H1 (cell line): ENCODE measurements at regions not wholly inside any gene's neighbourhood (a gene's known extent, or its start where the extent isn't known, plus 50 kb on each side); places are given as distances from the start of the nearest gene placed in this dataset.

Source experiments
- CTCF ChIA-PET: fragments of 300-600 bp; sonication (Branson Sonifier 250); formaldehyde crosslinking; loops from one replicate; lab custom pipeline; 2021; ENCODE audit not compliant: partially characterized antibody; lab: Charles Lee
- POLR2A ChIA-PET: fragments of 300-600 bp; sonication (Branson Sonifier 250); formaldehyde crosslinking; loops from one replicate; lab custom pipeline; 2021; ENCODE audit warnings: inconsistent platforms; ENCODE audit not compliant: partially characterized antibody; lab: Charles Lee
- DNase-seq, 2 experiments: peaks; one replicate each; pipeline versions ENCODE4 v3.0.0 to v3.0.0-alpha.2; 2010 to 2022; ENCODE audit warnings: low spot score in 2 of 2, low read depth in 1 of 2, mixed read lengths in 1 of 2
- FAIRE-seq: peaks from 2 replicates; lab custom pipeline; 2011; peaks lifted over from hg19 to GRCh38; lab: Jason Lieb, UNC
- H2AFZ ChIP-seq: 2 replicates; pipeline ENCODE4 v1.8.1; 2012; ENCODE audit warnings: low read length, inconsistent platforms
- H2AK5ac ChIP-seq: 2 replicates; pipeline ENCODE4 v1.6.1; 2013; ENCODE audit warnings: low read depth, low read length
- H2BK120ac ChIP-seq: replicated peaks from 2 replicates; pipeline ENCODE3; 2013; ENCODE audit warnings: low read depth, low read length, inconsistent platforms
- H2BK12ac ChIP-seq: 2 replicates; pipeline ENCODE4 v1.6.1; 2013; ENCODE audit warnings: low read depth, low read length
- H2BK15ac ChIP-seq: 2 replicates; pipeline ENCODE4 v1.6.1; 2013; ENCODE audit warnings: low read length
- H2BK20ac ChIP-seq: 2 replicates; pipeline ENCODE4 v1.6.1; 2013; ENCODE audit warnings: low read length
- H2BK5ac ChIP-seq: 2 replicates; pipeline ENCODE4 v1.6.1; 2013; ENCODE audit warnings: low read depth, low read length
- H3K14ac ChIP-seq: 2 replicates; pipeline ENCODE4 v1.6.1; 2013; ENCODE audit warnings: inconsistent platforms; ENCODE audit not compliant: insufficient read length
- H3K18ac ChIP-seq: 2 replicates; pipeline ENCODE4 v1.6.1; 2013; ENCODE audit warnings: low read length; ENCODE audit errors: extremely low read depth
- H3K23ac ChIP-seq: 2 replicates; pipeline ENCODE4 v1.6.1; 2013; ENCODE audit warnings: inconsistent platforms; ENCODE audit not compliant: insufficient read length
- H3K23me2 ChIP-seq: 2 replicates; pipeline ENCODE4 v1.6.1; 2013; ENCODE audit warnings: low read depth, low read length
- H3K27ac ChIP-seq: 2 replicates; pipeline ENCODE4 v1.6.1; 2011; ENCODE audit warnings: low read depth, low read length, inconsistent platforms
- H3K27me3 ChIP-seq, 4 experiments: replicated peaks in 1 of 4; 1 replicate in 1 of 4; 2 replicates in 3 of 4; pipeline versions ENCODE4 v1.6.1 to v1.8.1; 2011 to 2013; ENCODE audit warnings: low read length in 3 of 4, mild to moderate bottlenecking in 3 of 4, inconsistent platforms in 2 of 4, mixed read lengths in 2 of 4, moderate library complexity in 1 of 4; ENCODE audit not compliant: control insufficient read depth in 3 of 4, insufficient read depth in 3 of 4; ENCODE audit errors: extremely low read depth in 1 of 4
- H3K36me3 ChIP-seq, 4 experiments: 2 replicates each; pipeline versions ENCODE4 v1.6.1 to v1.8.1; 2011 to 2013; ENCODE audit warnings: mild to moderate bottlenecking in 4 of 4, low read length in 3 of 4, moderate library complexity in 2 of 4, control low read depth in 1 of 4, inconsistent platforms in 1 of 4; ENCODE audit not compliant: insufficient read depth in 4 of 4, control insufficient read depth in 2 of 4
- H3K4ac ChIP-seq: replicated peaks from 2 replicates; pipeline ENCODE3; 2013; ENCODE audit warnings: low read length, low read depth, mixed read lengths, inconsistent platforms; ENCODE audit not compliant: insufficient read length
- H3K4me1 ChIP-seq, 4 experiments: replicated peaks in 1 of 4; 1 replicate in 1 of 4; 2 replicates in 3 of 4; pipeline versions ENCODE4 v1.6.1 to v1.8.1; 2011 to 2013; ENCODE audit warnings: low read length in 3 of 4, inconsistent platforms in 2 of 4, mixed read lengths in 1 of 4; ENCODE audit not compliant: insufficient read depth in 4 of 4, control insufficient read depth in 3 of 4
- H3K4me2 ChIP-seq, 2 experiments: 2 replicates each; pipeline versions ENCODE4 v1.6.1 to v1.8.1; 2011 to 2013; ENCODE audit warnings: low read depth in 2 of 2, low read length in 2 of 2, control low read depth in 1 of 2, inconsistent platforms in 1 of 2, mild to moderate bottlenecking in 1 of 2; ENCODE audit not compliant: insufficient read depth in 1 of 2
- H3K4me3 ChIP-seq, 4 experiments: fragments of 200-600, 300-600 bp in 1 of 4; sonication (generic), shearing (Covaris generic), sonication (Bioruptor Twin) in 1 of 4; 2 replicates each; pipeline versions ENCODE4 v1.5.1 to v1.8.1; 2011 to 2016; ENCODE audit warnings: low read length in 4 of 4, low read depth in 3 of 4, control low read depth in 2 of 4, inconsistent platforms in 2 of 4, mild to moderate bottlenecking in 2 of 4, mixed read lengths in 1 of 4, moderate library complexity in 1 of 4; ENCODE audit not compliant: insufficient read depth in 2 of 4; ENCODE audit errors: extremely low read depth in 1 of 4
- H3K56ac ChIP-seq: replicated peaks from 2 replicates; pipeline ENCODE3; 2013; ENCODE audit warnings: low read depth, mild to moderate bottlenecking, mixed read lengths, low read length, inconsistent platforms; ENCODE audit not compliant: insufficient read length
- H3K79me1 ChIP-seq: 2 replicates; pipeline ENCODE4 v1.6.1; 2013; ENCODE audit warnings: low read depth, low read length, control low read depth
- H3K79me2 ChIP-seq, 2 experiments: 2 replicates each; pipeline versions ENCODE4 v1.6.1 to v1.8.1; 2012 to 2013; ENCODE audit warnings: low read length in 2 of 2, mild to moderate bottlenecking in 2 of 2, inconsistent platforms in 1 of 2; ENCODE audit not compliant: insufficient read depth in 2 of 2, control insufficient read depth in 1 of 2
- H3K9ac ChIP-seq, 4 experiments: replicated peaks in 1 of 4; 1 replicate in 1 of 4; 2 replicates in 3 of 4; pipeline versions ENCODE4 v1.6.1 to v1.8.1; 2011 to 2013; ENCODE audit warnings: low read depth in 3 of 4, low read length in 3 of 4, control low read depth in 2 of 4, mild to moderate bottlenecking in 2 of 4, moderate library complexity in 2 of 4, inconsistent platforms in 1 of 4; ENCODE audit errors: extremely low read depth in 1 of 4
- H3K9me3 ChIP-seq, 2 experiments: 2 replicates each; pipeline versions ENCODE4 v1.6.1 to v1.8.1; 2012 to 2013; ENCODE audit warnings: mild to moderate bottlenecking in 2 of 2, moderate library complexity in 2 of 2, control low read depth in 1 of 2, inconsistent platforms in 1 of 2, low read depth in 1 of 2, low read length in 1 of 2, mixed read lengths in 1 of 2; ENCODE audit not compliant: insufficient read depth in 2 of 2
- H4K20me1 ChIP-seq, 2 experiments: replicated peaks in 1 of 2; 2 replicates each; pipeline versions ENCODE3 to v1.8.1; 2011 to 2013; ENCODE audit warnings: inconsistent platforms in 2 of 2, low read length in 2 of 2, mild to moderate bottlenecking in 1 of 2; ENCODE audit not compliant: insufficient read depth in 2 of 2, control insufficient read depth in 1 of 2
- H4K5ac ChIP-seq: 2 replicates; pipeline ENCODE4 v1.6.1; 2013; ENCODE audit warnings: low read length, low read depth, mixed read lengths, inconsistent platforms; ENCODE audit not compliant: insufficient read length
- H4K8ac ChIP-seq: 2 replicates; pipeline ENCODE4 v1.8.0; 2013; ENCODE audit warnings: mild to moderate bottlenecking, moderate library complexity, low read length, inconsistent platforms; ENCODE audit not compliant: insufficient read depth; ENCODE audit errors: extremely low read depth
- H4K91ac ChIP-seq: replicated peaks from 2 replicates; pipeline ENCODE3; 2013; ENCODE audit warnings: low read length, mixed read lengths, inconsistent platforms; ENCODE audit not compliant: insufficient read length
- BACH1 ChIP-seq: IDR thresholded peaks from 2 replicates; pipeline ENCODE4 v1.6.1; 2012; ENCODE audit warnings: low read length, improper control_type of control experiment
- CBX5 ChIP-seq: fragments of 300-800, 300-1000 bp; sonication (generic); IDR thresholded peaks from 2 replicates; pipeline ENCODE4 v1.7.1; 2016; ENCODE audit warnings: antibody characterized with exemption, low read length, low read depth
- FOSL1 ChIP-seq: IDR thresholded peaks from 2 replicates; pipeline ENCODE4 v1.6.1; 2011; ENCODE audit warnings: mild to moderate bottlenecking, low read depth, low read length, moderate library complexity; ENCODE audit not compliant: insufficient read depth
- GABPA ChIP-seq: IDR thresholded peaks from 2 replicates; pipeline ENCODE4 v1.6.1; 2011; ENCODE audit warnings: mild to moderate bottlenecking, low read length, moderate library complexity, borderline replicate concordance; ENCODE audit not compliant: insufficient read depth
- JUN ChIP-seq: IDR thresholded peaks from 2 replicates; pipeline ENCODE4 v1.6.1; 2011; ENCODE audit warnings: low read depth, mild to moderate bottlenecking, improper control_type of control experiment, low read length
- KDM5A ChIP-seq: fragments of 200-600 bp; IDR thresholded peaks from 2 replicates; pipeline ENCODE4 v1.7.1; 2012; ENCODE audit warnings: mild to moderate bottlenecking, low read length, inconsistent platforms, mixed read lengths
- POU5F1 ChIP-seq: IDR thresholded peaks from 2 replicates; pipeline ENCODE4 v1.6.1; 2011; ENCODE audit warnings: low read depth, mild to moderate bottlenecking, low read length, moderate library complexity
- RNF2 ChIP-seq: fragments of 200-900, 300-1000 bp; sonication (generic); IDR thresholded peaks from 2 replicates; pipeline ENCODE4 v1.7.1; 2016; ENCODE audit warnings: borderline replicate concordance, low read depth, mild to moderate bottlenecking, antibody characterized with exemption, low read length; ENCODE audit not compliant: poor library complexity, severe bottlenecking; ENCODE audit errors: missing control alignments
- SP2 ChIP-seq: IDR thresholded peaks from 2 replicates; pipeline ENCODE4 v1.6.1; 2012; ENCODE audit warnings: mild to moderate bottlenecking, low read length, inconsistent platforms
- SRF ChIP-seq: IDR thresholded peaks from 2 replicates; pipeline ENCODE4 v1.6.1; 2011; ENCODE audit warnings: mild to moderate bottlenecking, low read depth, low read length, moderate library complexity
- ZNF274 ChIP-seq: IDR thresholded peaks from 2 replicates; pipeline ENCODE4 v1.7.0; 2012; ENCODE audit warnings: low read length, borderline replicate concordance; ENCODE audit errors: extremely low read depth
- WGBS, 2 experiments: shearing (Covaris generic) in 1 of 2; methylation state at CpG; one replicate each; pipeline versions ENCODE4 v1.1.6 to v1.1.7; 2013 to 2015; ENCODE audit warnings: low lambda C conversion rate in 2 of 2, mixed read lengths in 2 of 2, inconsistent platforms in 1 of 2, low coverage in 1 of 2, missing lambda C conversion rate in 1 of 2; ENCODE audit not compliant: insufficient replicate concordance in 2 of 2, insufficient coverage in 1 of 2, insufficient read length in 1 of 2; ENCODE audit errors: extremely low coverage in 1 of 2, missing lambda C conversion rate in 1 of 2; 5-methylcytosine and 5-hydroxymethylcytosine counted together

DNA sequence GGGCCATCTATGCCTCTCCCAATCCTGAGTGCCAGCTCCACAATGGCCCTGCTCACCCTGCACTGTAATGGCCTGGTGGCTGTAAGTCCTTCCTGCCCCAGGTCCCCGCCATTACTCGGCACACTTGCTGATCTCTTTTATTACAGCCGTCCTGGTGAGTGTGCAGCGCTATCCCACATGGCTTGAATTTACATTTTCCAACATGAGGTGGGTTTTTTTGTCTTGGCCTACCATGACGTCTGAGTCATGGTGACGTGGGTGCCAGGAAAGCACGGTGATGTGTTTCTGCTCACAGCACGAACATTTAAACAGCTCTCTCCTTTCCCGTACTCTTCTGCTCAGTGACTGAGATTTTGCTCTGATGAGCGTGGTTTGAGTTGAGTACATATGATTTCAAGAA, 55.2 kb upstream of the FOXF1 start:
- Histone ChIP-seq H3K36me3 (no peaks in the 10 kb centered on the region), H2BK120ac (no peak overlapping the region), H3K18ac (no peak overlapping the region), H3K23me2 (no peaks in the 10 kb centered on the region), H3K14ac (no peak overlapping the region), H3K79me1 (no peaks in the 10 kb centered on the region), H2BK12ac (no peak overlapping the region), H3K79me2 (no peaks in the 10 kb centered on the region), H2BK15ac (no peak overlapping the region), H3K27me3 (no peaks in the 10 kb centered on the region; a peak in 1 of 7 replicates), H3K4me3 (no peak overlapping the region), H3K4me1 (no peaks in the 10 kb centered on the region), H4K91ac (no peak overlapping the region), H3K4ac (peak overlapping the region; percentile 7), H3K4me2 (no peak overlapping the region), H3K9ac (no peak overlapping the region), H2BK20ac (no peak overlapping the region), H3K9me3 (no peaks in the 10 kb centered on the region), H3K27ac (no peak overlapping the region), H3K23ac (no peak overlapping the region), H3K56ac (no peak overlapping the region)
- CTCF ChIA-PET, result interaction anchor here (0.6 kb wide), 1 partner anchor 19 kb away, joined by 3 read pairs; no protein-coding TSS in a partner anchor
- no peak for DNase-seq
- no peak for FAIRE-seq
- no peak for TF ChIP-seq ZNF274
- no peak for TF ChIP-seq CBX5
- TF ChIP-seq GABPA, result no peak
- TF ChIP-seq SRF, result no peak
- no peak for TF ChIP-seq RNF2
- TF ChIP-seq SP2, result no peak
- no peak for TF ChIP-seq POU5F1
- TF ChIP-seq FOSL1, result no peak
- no peak for TF ChIP-seq KDM5A
- no peak for TF ChIP-seq JUN
- TF ChIP-seq BACH1, result no peak
- TF ChIP-seq, all 59 proteins: peak for 0
- no peak overlapping the region for H2AK5ac ChIP-seq
- H4K5ac ChIP-seq, result no peak overlapping the region
- H2AFZ ChIP-seq, result no peak overlapping the region
- H2BK5ac ChIP-seq, result no peak overlapping the region; the same call in 1 of the 2 replicates
- H4K20me1 ChIP-seq, result no peaks in the 10 kb centered on the region
- POLR2A ChIA-PET, result no interaction called here
- H4K8ac ChIP-seq, result no peak overlapping the region
- 92% methylated on average over 10 of the region's 10 CpGs; no CpG with 5 or more reads in 1 of the 2 experiments for WGBS, 2 experiments
